DMS153 (cell line): ENCODE measurements at regions not wholly inside any gene's neighbourhood (a gene's known extent, or its start where the extent isn't known, plus 50 kb on each side); places are given as distances from the start of the nearest gene placed in this dataset.
"Not testable (repeated sequence)": the region's sequence is repeated elsewhere in the genome, so short reads cannot be mapped to it uniquely, and the experiment has no call there.

Experiments
- DNase-seq: peaks from one replicate; lab custom pipeline; 2025; lab: John Stamatoyannopoulos, UW

GRCh38 chr20:5696011-5696559 is 54.1 kb upstream of the SHLD1 start:
- no peak for DNase-seq

GRCh38 chr20:5691918-5692618 is 58.1 kb upstream of the SHLD1 start:
- DNase-seq, result no peak

- no peak for DNase-seq
Observed at GRCh38 chr20:5689463-5689862, 60.7 kb upstream of the SHLD1 start.

- DNase-seq, result no peak
Observed at GRCh38 chr20:5688431-5688972, 61.7 kb upstream of the SHLD1 start.

GRCh38 chr20:5687884-5688283 is 62.3 kb upstream of the SHLD1 start:
- DNase-seq, result no peak

- DNase-seq, result no peak
Observed at GRCh38 chr20:5686384-5687105, 63.7 kb upstream of the SHLD1 start.

GRCh38 chr20:5682556-5682955 is 67.6 kb upstream of the SHLD1 start:
- DNase-seq, result not testable (repeated sequence)

GRCh38 chr20:5680192-5680591 is 69.4 kb upstream of the GPCPD1 start:
- no peak for DNase-seq

- DNase-seq, result no peak
Observed at GRCh38 chr20:5678777-5679176, 68.0 kb upstream of the GPCPD1 start.

GRCh38 chr20:5677944-5678343 is 67.1 kb upstream of the GPCPD1 start:
- DNase-seq, result not testable (repeated sequence)

- DNase-seq, result no peak
Observed at GRCh38 chr20:5677389-5677788, 66.6 kb upstream of the GPCPD1 start.

- no peak for DNase-seq
Observed at GRCh38 chr20:5675103-5676091, 64.6 kb upstream of the GPCPD1 start.

- peak; percentile 66 for DNase-seq
Observed at GRCh38 chr20:5674176-5674660, 63.4 kb upstream of the GPCPD1 start.

GRCh38 chr20:5670874-5671273 is 60.1 kb upstream of the GPCPD1 start:
- DNase-seq, result no peak

- no peak for DNase-seq
Observed at GRCh38 chr20:5670036-5670536, 59.3 kb upstream of the GPCPD1 start.

GRCh38 chr20:5668529-5668868 is 57.7 kb upstream of the GPCPD1 start:
- no peak for DNase-seq

GRCh38 chr20:5667705-5668528 is 57.1 kb upstream of the GPCPD1 start:
- no peak for DNase-seq

- no peak for DNase-seq
Observed at GRCh38 chr20:5665417-5665816, 54.6 kb upstream of the GPCPD1 start.

- DNase-seq, result no peak
Observed at GRCh38 chr20:5663396-5663795, 52.6 kb upstream of the GPCPD1 start.

GRCh38 chr20:5662769-5663168 is 52.0 kb upstream of the GPCPD1 start:
- DNase-seq, result no peak

- DNase-seq, result not testable (repeated sequence)
Observed at GRCh38 chr20:5660756-5661155, 50.0 kb upstream of the GPCPD1 start.
